Activated CD8-positive, alpha-beta memory T cell treated with anti-CD3 and anti-CD28 coated beads, Interleukin-2, amount 10 ng/mL, durations not matched to agents 7 days and 5 days (primary cell): ENCODE measurements at regions not wholly inside any gene's neighbourhood (a gene's known extent, or its start where the extent isn't known, plus 50 kb on each side); places are given as distances from the start of the nearest gene placed in this dataset.

ENCODE experiments used
- ATAC-seq: fragments of 150-1000 bp; cut with Tn5 transposase; one replicate; pipeline ENCODE4 v1.10.0; 2021; ENCODE audit warnings: moderate library complexity
- CTCF ChIA-PET: fragments of 350-600 bp; sonication (Branson Sonifier 250); formaldehyde crosslinking; loops from one replicate; lab custom pipeline; 2021; ENCODE audit warnings: antibody characterized with exemption; lab: Charles Lee
- DNase-seq: peaks from one replicate; pipeline ENCODE4 v3.0.0-alpha.2; 2020
- H3K27ac Mint-ChIP-seq: one replicate; pipeline ENCODE4 v1.8.0; 2021; ENCODE audit warnings: mild to moderate bottlenecking, mixed read lengths
- H3K27me3 Mint-ChIP-seq: one replicate; pipeline ENCODE4 v1.8.0; 2021; ENCODE audit warnings: mixed read lengths
- H3K36me3 Mint-ChIP-seq: one replicate; pipeline ENCODE4 v1.8.0; 2021; ENCODE audit warnings: mild to moderate bottlenecking, mixed read lengths
- H3K4me1 Mint-ChIP-seq: one replicate; pipeline ENCODE4 v1.8.0; 2021; ENCODE audit warnings: mixed read lengths
- H3K4me3 Mint-ChIP-seq: one replicate; pipeline ENCODE4 v1.8.0; 2021; ENCODE audit warnings: mild to moderate bottlenecking, moderate library complexity, mixed read lengths
- H3K9me3 Mint-ChIP-seq: one replicate; pipeline ENCODE4 v1.8.0; 2022; ENCODE audit warnings: low read depth, mixed read lengths

DNA sequence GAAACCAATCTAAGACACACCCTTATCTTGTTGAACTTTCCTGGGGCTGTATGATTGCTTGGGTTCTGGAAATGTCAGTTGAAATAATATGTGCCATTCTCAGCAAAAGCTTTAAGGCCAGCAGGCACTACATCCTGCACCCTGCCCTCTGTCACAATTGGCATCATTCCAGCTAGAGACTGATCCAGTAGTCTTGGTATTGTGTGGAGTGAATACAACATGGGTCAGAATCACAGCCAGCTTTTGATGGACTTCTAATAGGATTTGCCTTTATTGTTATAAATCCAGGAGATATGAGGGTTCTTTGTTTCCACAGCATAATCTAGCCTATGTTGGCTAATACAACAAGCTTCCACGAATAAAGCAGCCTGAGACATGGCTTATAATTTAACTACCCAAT, 617.0 kb upstream of the CDH2 start:
- Mint-ChIP-seq H3K27me3 (no peaks in the 10 kb centered on the region), H3K9me3 (peaks cover 9% of the 10 kb centered on the region), H3K27ac (no peak overlapping the region), H3K36me3 (no peaks in the 10 kb centered on the region), H3K4me3 (no peak overlapping the region), H3K4me1 (no peaks in the 10 kb centered on the region)
- CTCF ChIA-PET = no interaction called here
- ATAC-seq = no peak
- DNase-seq = no peak

DNA sequence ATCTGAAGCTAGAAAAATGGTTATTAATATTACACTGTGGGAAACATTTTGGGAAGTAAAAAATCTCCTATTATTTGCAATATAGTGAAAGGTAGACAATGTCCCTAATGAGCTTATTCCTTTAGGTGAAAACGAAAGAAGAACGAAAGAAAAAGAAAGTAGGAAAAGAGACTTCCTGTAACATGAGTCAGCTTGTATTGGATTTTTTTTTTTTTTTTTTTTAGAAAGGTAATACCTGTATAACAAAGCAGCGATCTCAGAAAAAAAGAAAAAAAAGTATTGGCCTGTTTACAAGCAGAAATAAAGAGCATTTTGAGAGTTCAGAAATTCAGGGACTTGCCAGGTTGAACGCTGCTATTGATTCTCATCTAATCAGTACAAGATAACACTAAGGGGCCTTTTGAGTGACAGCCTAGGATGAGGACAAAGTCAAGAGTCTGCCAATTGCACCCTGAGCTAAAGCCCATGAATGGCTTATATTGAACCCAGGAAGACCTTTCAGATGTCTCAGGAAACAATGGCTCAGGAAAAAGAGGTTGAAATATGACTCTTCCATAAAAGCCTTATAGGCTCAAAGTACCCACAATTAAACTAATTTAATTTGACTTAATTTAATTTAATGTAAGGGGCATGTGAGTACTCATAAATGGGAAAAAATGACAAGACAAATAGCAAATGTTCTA, 615.6 kb upstream of the CDH2 start:
- DNase-seq (no peak), ATAC-seq (no peak)
- H3K27ac Mint-ChIP-seq = no peak overlapping the region
- H3K4me1 Mint-ChIP-seq = no peaks in the 10 kb centered on the region
- peaks cover 7% of the 10 kb centered on the region for H3K9me3 Mint-ChIP-seq
- H3K4me3 Mint-ChIP-seq = peak overlapping the region; percentile 14
- no peaks in the 10 kb centered on the region for H3K36me3 Mint-ChIP-seq
- CTCF ChIA-PET = no interaction called here
- H3K27me3 Mint-ChIP-seq = no peaks in the 10 kb centered on the region

DNA sequence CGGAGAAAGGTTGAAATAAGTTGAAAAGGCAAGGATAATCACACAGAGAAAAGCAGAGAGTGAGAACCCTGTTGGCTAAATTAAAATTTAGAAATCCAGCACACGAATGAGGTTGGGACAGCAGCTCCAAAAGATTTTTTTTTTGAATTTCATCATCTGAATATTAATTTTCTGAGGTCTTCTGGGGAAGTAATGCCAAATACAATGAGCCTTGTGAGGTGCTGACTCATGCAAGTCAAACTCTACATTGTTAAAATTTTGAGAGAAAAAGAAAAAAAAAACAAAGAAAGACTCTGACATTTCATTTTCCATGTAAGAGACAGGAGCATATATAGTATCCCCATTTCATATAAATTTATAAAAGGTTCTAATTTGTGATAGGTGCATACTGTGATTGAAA, 614.2 kb upstream of the CDH2 start:
- ATAC-seq (no peak), DNase-seq (no peak)
- H3K4me3 Mint-ChIP-seq = no peak overlapping the region
- CTCF ChIA-PET = no interaction called here
- no peaks in the 10 kb centered on the region for H3K4me1 Mint-ChIP-seq
- H3K36me3 Mint-ChIP-seq = no peaks in the 10 kb centered on the region
- no peaks in the 10 kb centered on the region for H3K27me3 Mint-ChIP-seq
- peaks cover 7% of the 10 kb centered on the region for H3K9me3 Mint-ChIP-seq
- H3K27ac Mint-ChIP-seq = no peak overlapping the region

DNA sequence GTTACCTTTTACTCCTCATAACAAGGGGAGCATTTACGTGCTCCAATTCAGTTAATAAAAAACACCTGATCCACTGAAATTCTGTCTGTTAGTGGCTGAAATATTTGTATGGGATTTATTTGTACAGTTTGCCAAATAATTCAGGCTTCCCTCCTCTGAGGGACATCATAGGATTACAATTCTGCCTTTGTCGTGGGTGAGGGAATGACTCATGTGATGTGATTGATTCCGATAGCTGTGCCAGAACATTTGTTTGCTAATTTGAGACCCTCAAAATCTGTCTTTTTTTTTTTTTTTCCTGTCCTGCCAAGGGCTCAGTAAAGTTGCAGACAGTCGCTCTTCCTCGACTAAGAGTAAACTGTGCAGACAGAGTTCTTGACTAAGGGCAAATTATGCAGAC, 612.6 kb upstream of the CDH2 start:
- peaks cover 9% of the 10 kb centered on the region for H3K9me3 Mint-ChIP-seq
- DNase-seq (no peak), ATAC-seq (no peak)
- no peaks in the 10 kb centered on the region for H3K4me1 Mint-ChIP-seq
- H3K27me3 Mint-ChIP-seq = no peaks in the 10 kb centered on the region
- H3K27ac Mint-ChIP-seq = no peak overlapping the region
- CTCF ChIA-PET = no interaction called here
- H3K36me3 Mint-ChIP-seq = no peaks in the 10 kb centered on the region
- H3K4me3 Mint-ChIP-seq = no peak overlapping the region

DNA sequence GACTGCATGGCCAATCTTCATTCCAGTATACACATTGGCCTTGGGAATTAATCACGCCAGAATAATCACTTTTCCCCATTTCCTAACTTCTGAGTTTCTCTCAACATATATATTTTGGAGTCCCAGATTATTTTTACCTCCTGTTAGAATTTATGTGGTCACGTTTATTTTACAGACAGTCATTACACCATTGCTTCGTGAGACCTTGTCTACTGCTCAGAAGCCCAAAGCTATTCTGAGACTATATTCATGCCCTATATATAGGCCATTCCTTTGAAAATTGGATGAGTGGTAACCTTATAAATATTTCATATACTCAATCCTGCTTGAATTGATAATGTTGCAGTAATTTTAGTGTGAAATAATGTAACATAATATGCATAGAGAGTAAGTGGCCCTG, 610.0 kb upstream of the CDH2 start:
- H3K9me3 Mint-ChIP-seq = peaks cover 13% of the 10 kb centered on the region
- no peaks in the 10 kb centered on the region for H3K36me3 Mint-ChIP-seq
- H3K4me1 Mint-ChIP-seq = no peaks in the 10 kb centered on the region
- H3K27me3 Mint-ChIP-seq = no peaks in the 10 kb centered on the region
- no peak for ATAC-seq
- H3K27ac Mint-ChIP-seq = no peak overlapping the region
- no peak overlapping the region for H3K4me3 Mint-ChIP-seq
- DNase-seq = no peak
- CTCF ChIA-PET = no interaction called here

- H3K27ac Mint-ChIP-seq = no peak overlapping the region
- no peaks in the 10 kb centered on the region for H3K36me3 Mint-ChIP-seq
- H3K27me3 Mint-ChIP-seq = no peaks in the 10 kb centered on the region
- peaks cover 15% of the 10 kb centered on the region for H3K9me3 Mint-ChIP-seq
- peaks cover 4% of the 10 kb centered on the region for H3K4me1 Mint-ChIP-seq
- DNase-seq (no peak), ATAC-seq (no peak)
- CTCF ChIA-PET = no interaction called here
- H3K4me3 Mint-ChIP-seq = no peak overlapping the region
Measured at GRCh38 chr18:28781616-28782362, 604.9 kb upstream of the CDH2 start.

DNA sequence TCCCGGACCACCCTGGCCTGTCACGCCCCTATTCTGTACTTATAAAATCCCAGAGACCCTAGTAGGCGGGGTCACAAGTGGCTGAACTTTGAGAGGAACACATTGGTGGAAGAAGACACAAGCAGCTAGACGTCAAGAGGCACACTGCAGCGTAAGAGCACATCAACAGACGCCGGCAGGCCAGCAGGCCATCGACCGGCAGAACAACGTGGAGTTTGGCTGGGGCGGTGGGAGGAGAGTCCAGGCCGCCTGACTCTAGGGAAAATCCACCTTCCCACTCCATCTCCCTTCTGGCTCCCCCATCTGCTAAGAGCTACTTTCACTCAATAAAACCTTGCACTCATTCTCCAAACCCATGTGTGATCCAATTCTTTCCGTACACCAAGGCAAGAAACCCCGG, 601.8 kb upstream of the CDH2 start:
- Mint-ChIP-seq H3K9me3 (peaks cover 14% of the 10 kb centered on the region), H3K27me3 (no peaks in the 10 kb centered on the region), H3K4me3 (no peak overlapping the region), H3K36me3 (no peaks in the 10 kb centered on the region), H3K27ac (no peak overlapping the region), H3K4me1 (peaks cover 4% of the 10 kb centered on the region)
- CTCF ChIA-PET = no interaction called here
- DNase-seq = no peak
- no peak for ATAC-seq

- H3K9me3 Mint-ChIP-seq = peaks cover 12% of the 10 kb centered on the region
- H3K4me1 Mint-ChIP-seq = peaks cover 4% of the 10 kb centered on the region
- no peak for DNase-seq
- H3K4me3 Mint-ChIP-seq = no peak overlapping the region
- CTCF ChIA-PET = no interaction called here
- ATAC-seq = no peak
- no peak overlapping the region for H3K27ac Mint-ChIP-seq
- no peaks in the 10 kb centered on the region for H3K36me3 Mint-ChIP-seq
- H3K27me3 Mint-ChIP-seq = no peaks in the 10 kb centered on the region
Measured at GRCh38 chr18:28777756-28778155, 600.8 kb upstream of the CDH2 start.

- Mint-ChIP-seq H3K9me3 (peaks cover 2% of the 10 kb centered on the region), H3K4me1 (no peaks in the 10 kb centered on the region), H3K36me3 (no peaks in the 10 kb centered on the region), H3K4me3 (no peak overlapping the region), H3K27ac (no peak overlapping the region), H3K27me3 (no peaks in the 10 kb centered on the region)
- no peak for DNase-seq
- CTCF ChIA-PET = no interaction called here
- no peak for ATAC-seq
Measured at GRCh38 chr18:28771849-28772248, 594.9 kb upstream of the CDH2 start.

- no peak overlapping the region for H3K4me3 Mint-ChIP-seq
- no peaks in the 10 kb centered on the region for H3K36me3 Mint-ChIP-seq
- DNase-seq = no peak
- no peak for ATAC-seq
- no peaks in the 10 kb centered on the region for H3K4me1 Mint-ChIP-seq
- no peaks in the 10 kb centered on the region for H3K27me3 Mint-ChIP-seq
- CTCF ChIA-PET = no interaction called here
- peaks cover 2% of the 10 kb centered on the region for H3K9me3 Mint-ChIP-seq
- no peak overlapping the region for H3K27ac Mint-ChIP-seq
Measured at GRCh38 chr18:28768791-28769768, 592.1 kb upstream of the CDH2 start.

GRCh38 chr18:28767727-28768211, 590.8 kb upstream of the CDH2 start:
- Mint-ChIP-seq H3K27ac (no peak overlapping the region), H3K27me3 (no peaks in the 10 kb centered on the region), H3K4me1 (no peaks in the 10 kb centered on the region), H3K9me3 (peaks cover 2% of the 10 kb centered on the region), H3K36me3 (no peaks in the 10 kb centered on the region), H3K4me3 (no peak overlapping the region)
- DNase-seq (no peak), ATAC-seq (no peak)
- CTCF ChIA-PET = no interaction called here

DNA sequence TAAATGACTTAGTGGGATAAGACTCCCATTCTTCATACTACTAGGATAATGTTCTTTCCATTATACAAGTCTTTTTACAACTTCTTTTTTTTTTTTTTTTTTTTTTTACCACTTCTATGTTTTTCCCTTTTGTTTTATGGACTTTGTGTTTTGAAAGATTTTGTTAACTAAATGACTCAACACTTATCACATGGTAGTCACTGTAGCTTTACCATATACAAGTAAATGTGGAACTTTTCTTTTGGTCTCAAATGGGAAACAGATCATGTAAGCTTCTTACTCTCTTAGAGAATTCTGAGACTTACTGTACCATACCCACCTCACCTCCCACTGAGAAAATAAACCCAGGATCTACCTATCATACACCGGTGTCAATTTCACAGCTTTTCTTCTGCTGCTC, 590.3 kb upstream of the CDH2 start:
- no peak for ATAC-seq

GRCh38 chr18:28766721-28767120, 589.8 kb upstream of the CDH2 start:
- H3K27me3 Mint-ChIP-seq = no peaks in the 10 kb centered on the region
- no peaks in the 10 kb centered on the region for H3K36me3 Mint-ChIP-seq
- H3K4me1 Mint-ChIP-seq = no peaks in the 10 kb centered on the region
- peaks cover 2% of the 10 kb centered on the region for H3K9me3 Mint-ChIP-seq
- ATAC-seq (no peak), DNase-seq (no peak)
- H3K4me3 Mint-ChIP-seq = no peak overlapping the region
- no peak overlapping the region for H3K27ac Mint-ChIP-seq
- CTCF ChIA-PET = no interaction called here

More for the DNA sequence above, 590.3 kb upstream of the CDH2 start:
- peaks cover 2% of the 10 kb centered on the region for H3K9me3 Mint-ChIP-seq
- H3K4me1 Mint-ChIP-seq = no peaks in the 10 kb centered on the region
- H3K36me3 Mint-ChIP-seq = no peaks in the 10 kb centered on the region
- CTCF ChIA-PET = no interaction called here
- DNase-seq = no peak
- H3K27ac Mint-ChIP-seq = no peak overlapping the region
- no peaks in the 10 kb centered on the region for H3K27me3 Mint-ChIP-seq
- H3K4me3 Mint-ChIP-seq = no peak overlapping the region
